ENCODE measurements at regions not wholly inside any gene's neighbourhood (a gene's known extent, or its start where the extent isn't known, plus 50 kb on each side); places are given as distances from the start of the nearest gene placed in this dataset.

- TF ChIP-seq FOXP2 (optimal IDR thresholded peaks at IDR 0.05; ENCODE audit: control extremely low read depth, extremely low read length, insufficient read depth) (no peak), POLR2AphosphoS5 (IDR thresholded peaks at IDR 0.05; ENCODE audit: borderline replicate concordance, low read depth, low read length) (no peak), EZH2 (IDR thresholded peaks at IDR 0.05) (no peak)
Measured at GRCh38 chr1:95558791-95559190, 324.8 kb downstream of the RWDD3 start.

All from SK-N-MC (cell line).